Small intestine (tissue), 7 donors: ENCODE measurements at regions not wholly inside any gene's neighbourhood (a gene's known extent, or its start where the extent isn't known, plus 50 kb on each side); places are given as distances from the start of the nearest gene placed in this dataset.

Source experiments
- DNase-seq, 2 donors: peaks; one replicate each; pipeline versions ENCODE4 v3.0.0 to v3.0.0-alpha.2; 2013
- FAIRE-seq: peaks from 2 replicates; lab custom pipeline; 2012; peaks lifted over from hg19 to GRCh38; lab: Jason Lieb, UNC
- H3K27ac ChIP-seq, 3 donors: one replicate each; pipeline ENCODE4 v1.5.1; 2013; ENCODE audit warnings: low read length in 2 of 3, mild to moderate bottlenecking in 2 of 3, control low read depth in 1 of 3, inconsistent platforms in 1 of 3, low read depth in 1 of 3, moderate library complexity in 1 of 3
- H3K27me3 ChIP-seq, 3 donors: one replicate each; pipeline ENCODE4 v1.6.1; 2013; ENCODE audit warnings: low read length in 3 of 3, inconsistent platforms in 1 of 3; ENCODE audit not compliant: control insufficient read depth in 3 of 3, insufficient read depth in 3 of 3
- H3K36me3 ChIP-seq, 3 donors: one replicate each; pipeline ENCODE4 v1.6.1; 2013; ENCODE audit warnings: low read length in 3 of 3, inconsistent platforms in 1 of 3, low read depth in 1 of 3, mild to moderate bottlenecking in 1 of 3, moderate library complexity in 1 of 3; ENCODE audit not compliant: control insufficient read depth in 3 of 3, insufficient read depth in 2 of 3
- H3K4me1 ChIP-seq, 3 donors: one replicate each; pipeline ENCODE4 v1.6.1; 2013; ENCODE audit warnings: low read length in 2 of 3, inconsistent platforms in 1 of 3, low read depth in 1 of 3, mild to moderate bottlenecking in 1 of 3, moderate library complexity in 1 of 3; ENCODE audit not compliant: control insufficient read depth in 3 of 3, insufficient read depth in 2 of 3
- H3K4me3 ChIP-seq, 3 donors: one replicate each; pipeline ENCODE4 v1.5.1; 2013; ENCODE audit warnings: low read length in 3 of 3, control low read depth in 1 of 3, inconsistent platforms in 1 of 3, low read depth in 1 of 3, mild to moderate bottlenecking in 1 of 3, moderate library complexity in 1 of 3
- H3K9me3 ChIP-seq, 2 donors: one replicate each; pipeline ENCODE4 v1.6.1; 2013; ENCODE audit warnings: low read depth in 1 of 2, low read length in 1 of 2; ENCODE audit not compliant: control insufficient read depth in 2 of 2, insufficient read depth in 1 of 2
- WGBS, 3 donors: extraction: QIAGEN DNeasy Blood & Tissue Kit; methylation state at CpG; one replicate each; pipeline ENCODE4 v1.1.7; 2013; 5-methylcytosine and 5-hydroxymethylcytosine counted together
- donor health status: healthy with polysubstance abuse.
- donor health status: control.
- donor health status: control.
- donor health status: Bipolar disorder and iron deficiency.
- donor health status: healthy.

GRCh38 chr9:108702681-108703080, 153.1 kb downstream of the ACTL7B start:
- 70 to 85% (median 75%) methylated on average over 4 of the region's 4 CpGs for WGBS, 3 donors

GRCh38 chr9:108698801-108699200, 157.0 kb downstream of the ACTL7B start:
- DNase-seq (no peak), FAIRE-seq (no peak)
- Histone ChIP-seq H3K4me3 (no peak overlapping the region), H3K27me3 (no peaks in the 10 kb centered on the region), H3K9me3 (peaks cover 0 to 4% of the 10 kb centered on the region in 2 donors), H3K36me3 (no peaks in the 10 kb centered on the region), H3K4me1 (no peaks in the 10 kb centered on the region), H3K27ac (no peak overlapping the region)
- 0 to 51% (median 47%) methylated on average over 1 of the region's 1 CpG for WGBS, 3 donors

More at GRCh38 chr9:108702681-108703080, 153.1 kb downstream of the ACTL7B start:
- H3K4me3 ChIP-seq = no peak overlapping the region
- H3K9me3 ChIP-seq = no peaks in the 10 kb centered on the region
- H3K36me3 ChIP-seq = no peaks in the 10 kb centered on the region
- FAIRE-seq = no peak
- no peaks in the 10 kb centered on the region for H3K4me1 ChIP-seq
- H3K27ac ChIP-seq = no peak overlapping the region
- H3K27me3 ChIP-seq = peaks cover 0 to 3% (median 0%) of the 10 kb centered on the region in 3 donors
- no peak for DNase-seq

GRCh38 chr9:108698231-108698630, 157.6 kb downstream of the ACTL7B start:
- Histone ChIP-seq H3K4me3 (no peak overlapping the region), H3K9me3 (peaks cover 0 to 4% of the 10 kb centered on the region in 2 donors), H3K27ac (no peak overlapping the region), H3K36me3 (no peaks in the 10 kb centered on the region), H3K4me1 (no peaks in the 10 kb centered on the region), H3K27me3 (no peaks in the 10 kb centered on the region)
- no peak for DNase-seq
- WGBS, 3 donors = 72 to 84% (median 79%) methylated on average over 2 of the region's 2 CpGs
- FAIRE-seq = no peak

- Histone ChIP-seq H3K27ac (no peak overlapping the region), H3K4me3 (no peak overlapping the region), H3K27me3 (no peaks in the 10 kb centered on the region), H3K36me3 (no peaks in the 10 kb centered on the region), H3K9me3 (peaks cover 0 to 4% of the 10 kb centered on the region in 2 donors), H3K4me1 (no peaks in the 10 kb centered on the region)
- DNase-seq (no peak), FAIRE-seq (no peak)
- WGBS, 3 donors = 76 to 80% (median 77%) methylated on average over 3 of the region's 3 CpGs
Observed at GRCh38 chr9:108696156-108696555, 159.6 kb downstream of the ACTL7B start.

GRCh38 chr9:108694170-108694569, 161.6 kb downstream of the ACTL7B start:
- H3K4me1 ChIP-seq = no peaks in the 10 kb centered on the region
- peaks cover 0 to 4% of the 10 kb centered on the region in 2 donors for H3K9me3 ChIP-seq
- H3K27ac ChIP-seq = no peak overlapping the region
- no peaks in the 10 kb centered on the region for H3K36me3 ChIP-seq
- FAIRE-seq = no peak
- 65 to 85% (median 73%) methylated on average over 5 of the region's 5 CpGs for WGBS, 3 donors
- H3K27me3 ChIP-seq = no peaks in the 10 kb centered on the region
- H3K4me3 ChIP-seq = no peak overlapping the region
- no peak for DNase-seq

GRCh38 chr9:108691614-108692013, 164.2 kb downstream of the ACTL7B start:
- DNase-seq (peak; percentile 69 to 90), FAIRE-seq (no peak)
- no peak overlapping the region for H3K4me3 ChIP-seq

GRCh38 chr9:108688676-108689075, 167.1 kb downstream of the ACTL7B start:
- FAIRE-seq (no peak), DNase-seq (no peak)
- H3K9me3 ChIP-seq = peaks cover 0 to 7% of the 10 kb centered on the region in 2 donors
- H3K4me3 ChIP-seq = no peak overlapping the region
- H3K4me1 ChIP-seq = no peaks in the 10 kb centered on the region
- no peaks in the 10 kb centered on the region for H3K27me3 ChIP-seq
- no peaks in the 10 kb centered on the region for H3K36me3 ChIP-seq
- 69 to 82% (median 76%) methylated on average over 2 of the region's 2 CpGs for WGBS, 3 donors
- no peak overlapping the region for H3K27ac ChIP-seq

More at GRCh38 chr9:108691614-108692013, 164.2 kb downstream of the ACTL7B start:
- Histone ChIP-seq H3K27me3 (no peaks in the 10 kb centered on the region), H3K4me1 (no peaks in the 10 kb centered on the region), H3K36me3 (no peaks in the 10 kb centered on the region), H3K27ac (peak overlapping the region in 1 of 3 donors; percentile 33), H3K9me3 (peaks cover 0 to 6% of the 10 kb centered on the region in 2 donors)
- WGBS, 3 donors = 18 to 79% (median 40%) methylated on average over 7 of the region's 7 CpGs

GRCh38 chr9:108688051-108688450, 167.7 kb downstream of the ACTL7B start:
- H3K36me3 ChIP-seq = no peaks in the 10 kb centered on the region
- H3K4me1 ChIP-seq = no peaks in the 10 kb centered on the region
- no peak overlapping the region for H3K4me3 ChIP-seq
- FAIRE-seq (no peak), DNase-seq (no peak)
- H3K27ac ChIP-seq = no peak overlapping the region
- H3K27me3 ChIP-seq = no peaks in the 10 kb centered on the region
- H3K9me3 ChIP-seq = peaks cover 0 to 7% of the 10 kb centered on the region in 2 donors
- WGBS, 3 donors = 84 to 90% (median 85%) methylated on average over 3 of the region's 3 CpGs
